H9 (cell line): ENCODE measurements at regions not wholly inside any gene's neighbourhood (a gene's known extent, or its start where the extent isn't known, plus 50 kb on each side); places are given as distances from the start of the nearest gene placed in this dataset.
"Not testable (repeated sequence)": the region's sequence is repeated elsewhere in the genome, so short reads cannot be mapped to it uniquely, and the experiment has no call there.

Experiments used
- DNase-seq: peaks from one replicate; pipeline ENCODE4 v3.0.0-alpha.2; 2017
- H2AFZ ChIP-seq: one replicate; pipeline ENCODE4 v1.6.1; 2013; ENCODE audit warnings: mild to moderate bottlenecking, low read length, control low read depth, moderate library complexity
- H2AK5ac ChIP-seq: 2 replicates; pipeline ENCODE4 v1.6.1; 2013; ENCODE audit warnings: low read length, control low read depth, mixed read lengths; ENCODE audit not compliant: insufficient read length
- H2BK120ac ChIP-seq: one replicate; pipeline ENCODE4 v1.6.1; 2013; ENCODE audit warnings: low read depth, mild to moderate bottlenecking, low read length, control low read depth, inconsistent platforms; ENCODE audit not compliant: poor library complexity, severe bottlenecking
- H2BK12ac ChIP-seq: 2 replicates; pipeline ENCODE4 v1.6.1; 2013; ENCODE audit warnings: low read length, control low read depth, mixed read lengths, low read depth; ENCODE audit not compliant: insufficient read length
- H2BK15ac ChIP-seq: 2 replicates; pipeline ENCODE4 v1.6.1; 2013; ENCODE audit warnings: low read depth, low read length, control low read depth
- H2BK20ac ChIP-seq: one replicate; pipeline ENCODE4 v1.6.1; 2013; ENCODE audit warnings: low read depth, mild to moderate bottlenecking, low read length, control low read depth, inconsistent platforms; ENCODE audit not compliant: poor library complexity, severe bottlenecking
- H2BK5ac ChIP-seq: 2 replicates; pipeline ENCODE4 v1.6.1; 2013; ENCODE audit warnings: low read length, control low read depth, mixed read lengths; ENCODE audit not compliant: insufficient read length
- H3K14ac ChIP-seq: 2 replicates; pipeline ENCODE4 v1.6.1; 2013; ENCODE audit warnings: low read length, control low read depth; ENCODE audit not compliant: insufficient read depth
- H3K18ac ChIP-seq: 2 replicates; pipeline ENCODE4 v1.6.1; 2013; ENCODE audit warnings: low read depth, mild to moderate bottlenecking, mixed read lengths, low read length, control low read depth; ENCODE audit not compliant: insufficient read length
- H3K23ac ChIP-seq: 2 replicates; pipeline ENCODE4 v1.6.1; 2013; ENCODE audit warnings: low read length, control low read depth, mixed read lengths, low read depth; ENCODE audit not compliant: insufficient read length
- H3K23me2 ChIP-seq: 2 replicates; pipeline ENCODE4 v1.6.1; 2013; ENCODE audit warnings: low read depth, mild to moderate bottlenecking, mixed read lengths, low read length, control low read depth; ENCODE audit not compliant: insufficient read length, poor library complexity, severe bottlenecking
- H3K27ac ChIP-seq: 2 replicates; pipeline ENCODE4 v1.5.1; 2013; ENCODE audit warnings: low read length, control low read depth, mixed read lengths, low read depth; ENCODE audit not compliant: insufficient read length
- H3K27me3 ChIP-seq: 2 replicates; pipeline ENCODE4 v1.6.1; 2013; ENCODE audit warnings: low read length, control low read depth, inconsistent platforms; ENCODE audit not compliant: insufficient read depth
- H3K4ac ChIP-seq: 2 replicates; pipeline ENCODE4 v1.6.1; 2013; ENCODE audit warnings: low read depth, mild to moderate bottlenecking, control low read depth, inconsistent platforms, low read length, moderate library complexity
- H3K4me1 ChIP-seq: 2 replicates; pipeline ENCODE4 v1.6.1; 2013; ENCODE audit warnings: low read length, control low read depth, inconsistent platforms; ENCODE audit not compliant: insufficient read depth
- H3K4me2 ChIP-seq: 2 replicates; pipeline ENCODE4 v1.6.1; 2013; ENCODE audit warnings: low read length, control low read depth, mixed read lengths; ENCODE audit not compliant: insufficient read length, insufficient read depth
- H3K56ac ChIP-seq: 2 replicates; pipeline ENCODE4 v1.6.1; 2013; ENCODE audit warnings: low read depth, mild to moderate bottlenecking, mixed read lengths, low read length, control low read depth; ENCODE audit not compliant: insufficient read length
- H3K79me1 ChIP-seq: 2 replicates; pipeline ENCODE4 v1.6.1; 2013; ENCODE audit warnings: low read depth, mild to moderate bottlenecking, moderate library complexity, low read length, control low read depth, inconsistent platforms; ENCODE audit not compliant: insufficient read depth, poor library complexity, severe bottlenecking
- H3K79me2 ChIP-seq: 2 replicates; pipeline ENCODE4 v1.6.1; 2013; ENCODE audit warnings: low read length, control low read depth, inconsistent platforms; ENCODE audit not compliant: insufficient read depth
- H3K9ac ChIP-seq: 2 replicates; pipeline ENCODE4 v1.6.1; 2013; ENCODE audit warnings: low read length, control low read depth, mixed read lengths; ENCODE audit not compliant: insufficient read length; ENCODE audit errors: extremely low read depth
- H3K9me3 ChIP-seq: one replicate; pipeline ENCODE4 v1.6.1; 2013; ENCODE audit warnings: low read depth, low read length, inconsistent platforms; ENCODE audit not compliant: control insufficient read depth
- H3T11ph ChIP-seq: one replicate; pipeline ENCODE4 v1.6.1; 2013; ENCODE audit warnings: mild to moderate bottlenecking, low read length, control low read depth, inconsistent platforms
- H4K20me1 ChIP-seq: one replicate; pipeline ENCODE4 v1.6.1; 2013; ENCODE audit not compliant: control insufficient read depth, insufficient read length, insufficient read depth
- H4K5ac ChIP-seq: 2 replicates; pipeline ENCODE4 v1.6.1; 2013; ENCODE audit warnings: low read depth, mild to moderate bottlenecking, mixed read lengths, low read length, control low read depth; ENCODE audit not compliant: insufficient read length
- H4K8ac ChIP-seq: replicated peaks from 2 replicates; pipeline ENCODE4 v1.6.1; 2013; ENCODE audit warnings: low read length, control low read depth, mixed read lengths, low read depth; ENCODE audit not compliant: insufficient read length
- H4K91ac ChIP-seq: 2 replicates; pipeline ENCODE4 v1.6.1; 2013; ENCODE audit warnings: low read depth, mild to moderate bottlenecking, moderate library complexity, mixed read lengths, low read length, control low read depth; ENCODE audit not compliant: insufficient read length
- H3K27ac Mint-ChIP-seq, 3 experiments: 2 replicates in 2 of 3; 3 replicates in 1 of 3; pipeline ENCODE4 v1.8.0; 2020 to 2021; ENCODE audit warnings: mixed read lengths in 3 of 3, mild to moderate bottlenecking in 1 of 3, moderate library complexity in 1 of 3
- H3K27me3 Mint-ChIP-seq: 2 replicates; pipeline ENCODE4 v1.8.0; 2021; ENCODE audit warnings: low read depth, mild to moderate bottlenecking, moderate library complexity, mixed read lengths
- H3K36me3 Mint-ChIP-seq, 3 experiments: 2 replicates in 2 of 3; 3 replicates in 1 of 3; pipeline ENCODE4 v1.8.0; 2020 to 2021; ENCODE audit warnings: low read depth in 3 of 3, mixed read lengths in 3 of 3; ENCODE audit not compliant: insufficient read depth in 1 of 3
- H3K4me1 Mint-ChIP-seq, 2 experiments: 2 replicates each; pipeline ENCODE4 v1.8.0; 2020; ENCODE audit warnings: mixed read lengths in 2 of 2
- H3K4me3 Mint-ChIP-seq, 2 experiments: 2 replicates in 1 of 2; 3 replicates in 1 of 2; pipeline ENCODE4 v1.8.0; 2020 to 2021; ENCODE audit warnings: mild to moderate bottlenecking in 2 of 2, mixed read lengths in 2 of 2, moderate library complexity in 1 of 2
- H3K9me3 Mint-ChIP-seq, 2 experiments: 2 replicates in 1 of 2; 3 replicates in 1 of 2; pipeline ENCODE4 v1.8.0; 2020; ENCODE audit warnings: mild to moderate bottlenecking in 2 of 2, mixed read lengths in 2 of 2, moderate library complexity in 1 of 2
- WGBS: extraction: QIAGEN DNeasy Blood & Tissue Kit; methylation state at CpG from one replicate; pipeline ENCODE4 v1.1.7; 2013; ENCODE audit warnings: missing lambda C conversion rate, low lambda C conversion rate, mixed read lengths; ENCODE audit not compliant: insufficient read length; ENCODE audit errors: extremely low coverage; 5-methylcytosine and 5-hydroxymethylcytosine counted together

DNA sequence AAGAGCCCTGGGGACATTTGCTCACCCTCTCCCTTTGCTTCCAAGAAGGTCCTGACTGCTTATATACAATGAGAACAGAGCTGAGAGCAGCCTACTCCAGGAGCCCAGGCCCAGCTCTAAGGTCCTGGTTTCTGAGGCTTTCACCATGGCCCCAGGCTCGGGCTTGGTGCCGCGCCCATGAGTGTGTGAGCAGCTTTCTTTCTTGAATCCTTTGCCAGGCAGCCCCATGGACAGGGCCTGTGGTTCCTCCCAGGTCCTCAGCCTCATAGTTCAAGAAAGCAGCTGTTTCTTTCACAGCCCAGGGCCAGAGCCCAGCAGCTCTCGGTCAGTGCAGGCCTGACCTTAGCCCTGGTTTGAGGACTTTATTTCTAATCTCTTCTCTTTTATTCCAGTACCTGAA is 1197.2 kb downstream of the RPIA start:
- not testable (repeated sequence) for H2BK15ac ChIP-seq, H4K5ac ChIP-seq, H3K9ac ChIP-seq, DNase-seq, H2BK5ac ChIP-seq, H2AFZ ChIP-seq, H3K4me1 Mint-ChIP-seq, H3K27ac Mint-ChIP-seq, H3K27me3 Mint-ChIP-seq, H3K9me3 ChIP-seq, H3K79me1 ChIP-seq, H2BK20ac ChIP-seq, H3T11ph ChIP-seq, H4K8ac ChIP-seq, H3K27ac ChIP-seq, H3K4me3 Mint-ChIP-seq, H3K18ac ChIP-seq, H3K27me3 ChIP-seq, H3K14ac ChIP-seq, H4K91ac ChIP-seq, H4K20me1 ChIP-seq, H3K23ac ChIP-seq, H3K4me1 ChIP-seq, H3K56ac ChIP-seq, H3K36me3 Mint-ChIP-seq, H3K23me2 ChIP-seq, H2AK5ac ChIP-seq, H3K4me2 ChIP-seq, H2BK12ac ChIP-seq, H3K4ac ChIP-seq, H3K79me2 ChIP-seq, H3K9me3 Mint-ChIP-seq, H2BK120ac ChIP-seq
- no CpG with 5 or more reads among the region's 4 CpGs for WGBS

DNA sequence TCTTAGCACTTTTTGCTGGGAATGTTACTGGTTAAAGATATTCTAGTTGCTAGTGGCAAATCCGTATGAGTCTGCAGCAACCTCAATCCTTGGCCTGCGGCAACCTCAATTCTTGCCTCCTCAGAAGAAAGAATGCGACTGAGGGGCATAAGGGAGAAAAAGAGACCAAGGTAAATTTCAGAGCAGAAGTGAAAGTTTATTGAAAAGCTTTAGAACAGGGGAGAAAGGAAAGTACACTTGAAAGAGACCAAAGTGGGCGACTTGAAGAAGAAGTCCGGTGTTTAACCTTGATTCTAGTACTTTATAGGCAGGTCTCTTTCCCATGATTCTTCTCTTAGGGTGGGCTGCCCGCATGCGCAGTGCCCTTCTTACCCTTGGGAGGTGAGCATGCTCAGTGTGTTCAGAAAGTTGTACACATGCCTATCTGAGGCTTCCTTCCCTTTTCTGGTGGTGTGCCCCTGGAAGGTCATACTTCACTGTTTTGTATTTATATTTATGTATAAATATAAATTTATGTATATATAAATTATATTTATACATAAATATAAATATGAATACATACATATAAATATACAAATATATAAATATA is 1198.8 kb downstream of the RPIA start:
- not testable (repeated sequence) for H3K9me3 Mint-ChIP-seq, H4K20me1 ChIP-seq, H3K4me3 Mint-ChIP-seq, H2BK20ac ChIP-seq, H3K9me3 ChIP-seq, H2BK15ac ChIP-seq, H3K4me2 ChIP-seq, H3K4me1 Mint-ChIP-seq, H2AK5ac ChIP-seq, DNase-seq, H3T11ph ChIP-seq, H3K27me3 Mint-ChIP-seq, H3K27ac ChIP-seq, H3K27me3 ChIP-seq, H3K23me2 ChIP-seq, H3K14ac ChIP-seq, H2BK12ac ChIP-seq, H2AFZ ChIP-seq, H3K27ac Mint-ChIP-seq, H3K79me2 ChIP-seq, H3K9ac ChIP-seq, H3K4me1 ChIP-seq, H3K23ac ChIP-seq, H3K36me3 Mint-ChIP-seq, H3K56ac ChIP-seq, H4K8ac ChIP-seq, H2BK5ac ChIP-seq, H3K18ac ChIP-seq, H4K91ac ChIP-seq, H3K79me1 ChIP-seq, H4K5ac ChIP-seq, H2BK120ac ChIP-seq, H3K4ac ChIP-seq
- WGBS = no CpG with 5 or more reads among the region's 7 CpGs
